SU-DHL-6 (cell line): ENCODE measurements at regions not wholly inside any gene's neighbourhood (a gene's known extent, or its start where the extent isn't known, plus 50 kb on each side); places are given as distances from the start of the nearest gene placed in this dataset.

Source experiments
- H2AFZ ChIP-seq: fragments of 200-600 bp; sonication (generic); 2 replicates; pipeline ENCODE4 v1.6.1; 2014; ENCODE audit warnings: low read depth, mild to moderate bottlenecking, moderate library complexity, mixed read lengths, antibody characterized with exemption, low read length; ENCODE audit not compliant: severe bottlenecking
- H3F3A ChIP-seq: fragments of 200-600 bp; shearing (Covaris generic); 2 replicates; pipeline ENCODE4 v1.6.0; 2016; ENCODE audit warnings: antibody characterized with exemption, mild to moderate bottlenecking; ENCODE audit not compliant: insufficient read depth
- H3K27ac ChIP-seq: fragments of 200-600 bp; sonication (generic); 2 replicates; pipeline ENCODE4 v1.5.1; 2016; ENCODE audit warnings: low read depth, mild to moderate bottlenecking, low read length, moderate library complexity, mixed read lengths
- H3K27me3 ChIP-seq: fragments of 200-600 bp; sonication (generic), shearing (Covaris generic); 2 replicates; pipeline ENCODE4 v1.6.0; 2014; ENCODE audit warnings: mild to moderate bottlenecking, low read length
- H3K36me3 ChIP-seq: fragments of 200-600 bp; sonication (generic); 2 replicates; pipeline ENCODE4 v1.6.1; 2014; ENCODE audit warnings: mild to moderate bottlenecking, low read length, mixed read lengths
- H3K4me2 ChIP-seq: fragments of 300-600, 200-600 bp; shearing (Covaris generic), sonication (generic); 2 replicates; pipeline ENCODE4 v1.6.0; 2014; ENCODE audit warnings: low read length, low read depth, mild to moderate bottlenecking; ENCODE audit not compliant: poor library complexity, severe bottlenecking
- H3K4me3 ChIP-seq: fragments of 200-600 bp; sonication (generic); 2 replicates; pipeline ENCODE4 v1.5.1; 2014; ENCODE audit warnings: antibody characterized with exemption, low read length, mild to moderate bottlenecking, mixed read lengths; ENCODE audit not compliant: insufficient read depth, poor library complexity, severe bottlenecking
- H3K79me2 ChIP-seq: fragments of 200-600 bp; sonication (generic); 2 replicates; pipeline ENCODE4 v1.6.1; 2014; ENCODE audit warnings: mild to moderate bottlenecking, low read length, moderate library complexity; ENCODE audit not compliant: insufficient read depth
- H3K9ac ChIP-seq: fragments of 200-600 bp; sonication (generic); 2 replicates; pipeline ENCODE4 v1.7.0; 2014; ENCODE audit warnings: mild to moderate bottlenecking, low read length
- H3K9me2 ChIP-seq: fragments of 200-600 bp; sonication (generic); replicated peaks from 2 replicates; pipeline ENCODE4 v1.6.1; 2014; ENCODE audit warnings: low read length; ENCODE audit not compliant: insufficient read depth
- H3K9me3 ChIP-seq: fragments of 200-600 bp; sonication (generic); 2 replicates; pipeline ENCODE4 v1.6.1; 2014; ENCODE audit warnings: low read length, mixed read lengths; ENCODE audit not compliant: insufficient read depth
- H4K20me1 ChIP-seq: fragments of 200-600 bp; sonication (generic); 2 replicates; pipeline ENCODE4 v1.6.1; 2014; ENCODE audit warnings: low read depth, mild to moderate bottlenecking, antibody characterized with exemption, low read length, moderate library complexity, mixed read lengths
- EZH2phosphoT487 ChIP-seq: fragments of 200-600 bp; sonication (generic), shearing (Covaris generic); conservative IDR thresholded peaks from 2 replicates; pipeline ENCODE4 v1.6.1; 2018; ENCODE audit warnings: mild to moderate bottlenecking, antibody characterized with exemption, low read length, moderate library complexity, mixed read lengths
- TF ChIP-seq, protein P1 (sequence below): fragments of 200-600 bp; sonication (generic); IDR thresholded peaks from one replicate; pipeline ENCODE4 v1.5.1; 2017; ENCODE audit warnings: antibody characterized with exemption, mild to moderate bottlenecking, low read length, moderate library complexity; ENCODE audit not compliant: insufficient read depth, poor library complexity, severe bottlenecking

- no peaks in the 10 kb centered on the region for H3F3A ChIP-seq
- H3K9me2 ChIP-seq, result no peaks in the 10 kb centered on the region
- H3K4me2 ChIP-seq, result no peak overlapping the region
- no peak overlapping the region for H3K9ac ChIP-seq
- H3K9me3 ChIP-seq, result no peaks in the 10 kb centered on the region
- no peak overlapping the region for H3K27ac ChIP-seq
- H2AFZ ChIP-seq, result no peak overlapping the region
- H3K27me3 ChIP-seq, result no peaks in the 10 kb centered on the region
- H4K20me1 ChIP-seq, result no peaks in the 10 kb centered on the region
- no peaks in the 10 kb centered on the region for H3K36me3 ChIP-seq
- no peak overlapping the region for H3K4me3 ChIP-seq
- TF ChIP-seq, protein P1, sequence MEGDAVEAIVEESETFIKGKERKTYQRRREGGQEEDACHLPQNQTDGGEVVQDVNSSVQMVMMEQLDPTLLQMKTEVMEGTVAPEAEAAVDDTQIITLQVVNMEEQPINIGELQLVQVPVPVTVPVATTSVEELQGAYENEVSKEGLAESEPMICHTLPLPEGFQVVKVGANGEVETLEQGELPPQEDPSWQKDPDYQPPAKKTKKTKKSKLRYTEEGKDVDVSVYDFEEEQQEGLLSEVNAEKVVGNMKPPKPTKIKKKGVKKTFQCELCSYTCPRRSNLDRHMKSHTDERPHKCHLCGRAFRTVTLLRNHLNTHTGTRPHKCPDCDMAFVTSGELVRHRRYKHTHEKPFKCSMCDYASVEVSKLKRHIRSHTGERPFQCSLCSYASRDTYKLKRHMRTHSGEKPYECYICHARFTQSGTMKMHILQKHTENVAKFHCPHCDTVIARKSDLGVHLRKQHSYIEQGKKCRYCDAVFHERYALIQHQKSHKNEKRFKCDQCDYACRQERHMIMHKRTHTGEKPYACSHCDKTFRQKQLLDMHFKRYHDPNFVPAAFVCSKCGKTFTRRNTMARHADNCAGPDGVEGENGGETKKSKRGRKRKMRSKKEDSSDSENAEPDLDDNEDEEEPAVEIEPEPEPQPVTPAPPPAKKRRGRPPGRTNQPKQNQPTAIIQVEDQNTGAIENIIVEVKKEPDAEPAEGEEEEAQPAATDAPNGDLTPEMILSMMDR, result no peak
- no peak for TF ChIP-seq EZH2phosphoT487
- no peaks in the 10 kb centered on the region for H3K79me2 ChIP-seq
These were observed 271.9 kb downstream of the SS18 start for GRCh38 chr18:25818505-25818904.

GRCh38 chr18:25817546-25818237 is 272.7 kb downstream of the SS18 start:
- no peaks in the 10 kb centered on the region for H4K20me1 ChIP-seq
- H3K79me2 ChIP-seq, result no peaks in the 10 kb centered on the region
- no peak overlapping the region for H3K9ac ChIP-seq
- H3K9me3 ChIP-seq, result no peaks in the 10 kb centered on the region
- H3K4me3 ChIP-seq, result no peak overlapping the region
- H3K4me2 ChIP-seq, result no peak overlapping the region
- H3K36me3 ChIP-seq, result no peaks in the 10 kb centered on the region
- no peaks in the 10 kb centered on the region for H3K9me2 ChIP-seq
- no peak overlapping the region for H2AFZ ChIP-seq
- TF ChIP-seq, protein P1, result no peak
- no peak for TF ChIP-seq EZH2phosphoT487
- H3K27me3 ChIP-seq, result no peaks in the 10 kb centered on the region
- H3K27ac ChIP-seq, result no peak overlapping the region
- H3F3A ChIP-seq, result no peaks in the 10 kb centered on the region

DNA sequence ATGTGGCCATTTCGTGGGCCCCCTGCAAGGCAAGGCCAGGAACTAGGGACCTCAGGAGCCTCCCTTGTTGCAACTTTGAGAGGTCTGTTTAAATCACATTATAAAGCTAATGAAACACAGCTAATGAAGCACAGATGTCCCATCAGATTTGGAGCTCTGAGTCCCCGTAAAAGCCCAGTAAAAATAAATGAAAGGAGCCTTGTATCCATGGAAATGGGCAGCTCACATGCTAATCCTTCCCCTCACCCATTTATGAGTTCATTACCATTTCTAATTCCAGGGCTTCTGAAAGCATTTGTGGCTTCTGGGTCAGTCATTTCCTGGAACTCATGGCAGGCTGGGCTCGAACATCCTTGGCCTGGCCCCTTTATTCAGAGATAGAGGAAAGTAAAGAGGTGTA is 274.8 kb downstream of the SS18 start:
- Histone ChIP-seq H3K9ac (no peak overlapping the region), H2AFZ (peak overlapping the region; percentile 8), H3K9me3 (no peaks in the 10 kb centered on the region), H3K27me3 (no peaks in the 10 kb centered on the region), H3F3A (no peaks in the 10 kb centered on the region), H3K27ac (no peak overlapping the region), H3K79me2 (no peaks in the 10 kb centered on the region), H3K4me3 (no peak overlapping the region), H3K4me2 (no peak overlapping the region), H3K9me2 (no peaks in the 10 kb centered on the region), H3K36me3 (no peaks in the 10 kb centered on the region), H4K20me1 (no peaks in the 10 kb centered on the region)
- TF ChIP-seq, protein P1, result no peak
- TF ChIP-seq EZH2phosphoT487, result no peak
